Sigmoid colon (tissue), 4 donors: ENCODE measurements at regions not wholly inside any gene's neighbourhood (a gene's known extent, or its start where the extent isn't known, plus 50 kb on each side); places are given as distances from the start of the nearest gene placed in this dataset.

ENCODE experiments used
- EP300 ChIP-seq, 4 donors: sonication (generic); formaldehyde crosslinking; IDR thresholded peaks; one replicate each; pipeline ENCODE4 v1.6.1; 2017; ENCODE audit warnings: antibody characterized with exemption in 4 of 4
- POLR2A ChIP-seq, 2 donors: fragments of 450-650 bp; IDR thresholded peaks; one replicate each; pipeline ENCODE4 v1.6.1; 2016; ENCODE audit warnings: antibody characterized with exemption in 2 of 2, mild to moderate bottlenecking in 2 of 2, moderate library complexity in 2 of 2
- POLR2AphosphoS5 ChIP-seq, 4 donors: sonication (generic); formaldehyde crosslinking; IDR thresholded peaks; one replicate each; pipeline ENCODE4 v1.6.1; 2017; ENCODE audit warnings: antibody characterized with exemption in 4 of 4
- TF ChIP-seq, protein P1 (sequence below), 4 experiments: fragments of 450-650 bp in 3 of 4; fragments of 200-600 bp in 1 of 4; IDR thresholded peaks; one replicate each; pipeline ENCODE4 v1.5.1; 2016 to 2019; ENCODE audit warnings: antibody characterized with exemption in 4 of 4, mild to moderate bottlenecking in 3 of 4, moderate library complexity in 2 of 4

DNA sequence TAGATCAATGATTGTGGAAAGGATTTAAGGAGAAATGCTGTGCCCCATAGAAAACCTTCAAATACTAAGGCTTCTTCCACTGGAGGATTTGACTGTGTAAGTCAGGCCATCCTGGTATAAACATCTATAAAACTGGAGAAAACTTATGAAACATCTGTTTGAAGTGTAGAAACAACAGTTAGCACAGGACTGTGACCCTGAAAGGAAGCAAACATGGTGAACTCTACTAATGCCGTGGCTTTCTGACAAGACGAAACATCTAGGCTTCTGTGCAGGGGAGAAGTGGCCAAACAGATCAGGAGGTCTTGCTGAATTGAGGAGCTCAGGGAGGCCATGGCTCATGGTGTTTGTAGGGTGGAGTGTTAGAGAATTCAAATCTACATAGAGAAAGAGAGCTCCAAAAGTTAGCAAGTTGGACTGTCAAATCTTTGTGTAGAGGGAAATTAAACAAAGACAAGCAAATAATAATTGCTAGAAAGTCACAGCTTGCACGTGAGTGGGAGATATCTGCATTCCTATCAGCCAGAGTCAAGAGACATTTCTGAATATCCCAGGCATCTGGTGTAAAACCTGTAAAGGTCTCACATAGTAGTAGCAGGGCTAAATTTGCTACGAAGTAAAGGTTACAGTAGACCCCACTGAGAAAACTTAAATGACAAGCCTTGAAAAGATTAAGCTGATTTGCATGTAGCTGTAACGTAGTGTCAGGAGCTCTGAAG lies 566.8 kb upstream of the B3GALT2 start:
- TF ChIP-seq, protein P1, sequence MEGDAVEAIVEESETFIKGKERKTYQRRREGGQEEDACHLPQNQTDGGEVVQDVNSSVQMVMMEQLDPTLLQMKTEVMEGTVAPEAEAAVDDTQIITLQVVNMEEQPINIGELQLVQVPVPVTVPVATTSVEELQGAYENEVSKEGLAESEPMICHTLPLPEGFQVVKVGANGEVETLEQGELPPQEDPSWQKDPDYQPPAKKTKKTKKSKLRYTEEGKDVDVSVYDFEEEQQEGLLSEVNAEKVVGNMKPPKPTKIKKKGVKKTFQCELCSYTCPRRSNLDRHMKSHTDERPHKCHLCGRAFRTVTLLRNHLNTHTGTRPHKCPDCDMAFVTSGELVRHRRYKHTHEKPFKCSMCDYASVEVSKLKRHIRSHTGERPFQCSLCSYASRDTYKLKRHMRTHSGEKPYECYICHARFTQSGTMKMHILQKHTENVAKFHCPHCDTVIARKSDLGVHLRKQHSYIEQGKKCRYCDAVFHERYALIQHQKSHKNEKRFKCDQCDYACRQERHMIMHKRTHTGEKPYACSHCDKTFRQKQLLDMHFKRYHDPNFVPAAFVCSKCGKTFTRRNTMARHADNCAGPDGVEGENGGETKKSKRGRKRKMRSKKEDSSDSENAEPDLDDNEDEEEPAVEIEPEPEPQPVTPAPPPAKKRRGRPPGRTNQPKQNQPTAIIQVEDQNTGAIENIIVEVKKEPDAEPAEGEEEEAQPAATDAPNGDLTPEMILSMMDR (IDR thresholded peaks at IDR 0.05): no peak
- TF ChIP-seq POLR2A (IDR thresholded peaks at IDR 0.05): no peak
- TF ChIP-seq EP300 (IDR thresholded peaks at IDR 0.05): no peak
- no peak for TF ChIP-seq POLR2AphosphoS5 (IDR thresholded peaks at IDR 0.05)
